ENCODE measurements at regions not wholly inside any gene's neighbourhood (a gene's known extent, or its start where the extent isn't known, plus 50 kb on each side); places are given as distances from the start of the nearest gene placed in this dataset.

DNA sequence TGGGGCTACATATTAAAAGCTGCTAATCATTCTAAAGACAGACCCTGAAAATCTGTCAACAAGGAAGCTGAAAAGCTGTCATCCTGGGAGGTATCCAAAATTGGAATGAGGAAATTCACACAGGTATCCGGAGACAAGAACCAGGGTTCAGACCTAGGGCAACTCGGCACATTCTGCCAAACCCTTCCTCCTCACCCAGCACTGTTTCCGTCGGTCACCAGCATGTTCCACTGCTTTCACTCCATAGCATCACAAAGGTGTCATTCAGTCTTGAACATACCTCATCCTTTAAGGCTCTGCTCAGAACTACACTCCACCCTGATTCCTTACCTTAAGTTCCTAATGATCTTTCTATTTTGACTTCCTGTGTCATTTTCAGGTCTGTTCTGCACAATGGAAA, 153.1 kb upstream of the RASA1 start:
- Histone ChIP-seq H3K9me1 (replicated peaks; ENCODE audit: control insufficient read depth, extremely low read depth, insufficient read depth, low read length) (no peaks in the 10 kb centered on the region), H2AFZ (ENCODE audit: low read depth, low read length) (no peak overlapping the region), H3K9ac (replicated peaks; ENCODE audit: extremely low read depth, insufficient read depth, low read length) (no peak overlapping the region), H3K4me3 (replicated peaks in 1 of 3; ENCODE audit: insufficient read depth in 1 of 3, low read depth in 1 of 3, low read length in 3 of 3) (no peak overlapping the region), H3K36me3 (ENCODE audit: control insufficient read depth in 2 of 2, extremely low read depth in 1 of 2, insufficient read depth in 2 of 2, low read length in 2 of 2) (no peaks in the 10 kb centered on the region), H3K79me2 (ENCODE audit: control insufficient read depth, insufficient read depth, low read length) (no peaks in the 10 kb centered on the region), H3K27me3 (ENCODE audit: control insufficient read depth in 2 of 2, insufficient read depth in 2 of 2, low read length in 2 of 2) (no peaks in the 10 kb centered on the region), H3K27ac (ENCODE audit: insufficient read depth, low read depth, low read length) (no peak overlapping the region), H4K20me1 (replicated peaks; ENCODE audit: control insufficient read depth, extremely low read depth, insufficient read depth, low read length) (no peaks in the 10 kb centered on the region), H3K4me1 (ENCODE audit: control insufficient read depth, extremely low read depth, insufficient read depth, low read length) (peaks cover 2% of the 10 kb centered on the region), H3K4me2 (ENCODE audit: insufficient read depth, low read length) (no peak overlapping the region), H3K9me3 (replicated peaks; ENCODE audit: control insufficient read depth, insufficient read depth, low read length) (no peaks in the 10 kb centered on the region)
- BruUV-seq (replicated peaks): no TSS peak
- TF ChIP-seq MYC (IDR thresholded peaks at IDR 0.05; ENCODE audit: low read depth, low read length): no peak
- TF ChIP-seq FOS (IDR thresholded peaks at IDR 0.05; ENCODE audit: borderline replicate concordance, insufficient read depth, low read length): no peak
- TF ChIP-seq POLR2A (IDR thresholded peaks at IDR 0.05; ENCODE audit: low read depth, low read length): no peak
- TF ChIP-seq GATA2 (IDR thresholded peaks at IDR 0.05; ENCODE audit: insufficient read depth, insufficient read length, low read depth, low read length): no peak
- TF ChIP-seq, protein P1, sequence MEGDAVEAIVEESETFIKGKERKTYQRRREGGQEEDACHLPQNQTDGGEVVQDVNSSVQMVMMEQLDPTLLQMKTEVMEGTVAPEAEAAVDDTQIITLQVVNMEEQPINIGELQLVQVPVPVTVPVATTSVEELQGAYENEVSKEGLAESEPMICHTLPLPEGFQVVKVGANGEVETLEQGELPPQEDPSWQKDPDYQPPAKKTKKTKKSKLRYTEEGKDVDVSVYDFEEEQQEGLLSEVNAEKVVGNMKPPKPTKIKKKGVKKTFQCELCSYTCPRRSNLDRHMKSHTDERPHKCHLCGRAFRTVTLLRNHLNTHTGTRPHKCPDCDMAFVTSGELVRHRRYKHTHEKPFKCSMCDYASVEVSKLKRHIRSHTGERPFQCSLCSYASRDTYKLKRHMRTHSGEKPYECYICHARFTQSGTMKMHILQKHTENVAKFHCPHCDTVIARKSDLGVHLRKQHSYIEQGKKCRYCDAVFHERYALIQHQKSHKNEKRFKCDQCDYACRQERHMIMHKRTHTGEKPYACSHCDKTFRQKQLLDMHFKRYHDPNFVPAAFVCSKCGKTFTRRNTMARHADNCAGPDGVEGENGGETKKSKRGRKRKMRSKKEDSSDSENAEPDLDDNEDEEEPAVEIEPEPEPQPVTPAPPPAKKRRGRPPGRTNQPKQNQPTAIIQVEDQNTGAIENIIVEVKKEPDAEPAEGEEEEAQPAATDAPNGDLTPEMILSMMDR (IDR thresholded peaks at IDR 0.05; ENCODE audit: extremely low read depth in 1 of 2, insufficient read depth in 1 of 2, low read depth in 1 of 2, low read length in 2 of 2): no peak
- no peak for TF ChIP-seq EZH2 (IDR thresholded peaks at IDR 0.05; ENCODE audit: borderline replicate concordance, low read depth, low read length, severe bottlenecking)
- TF ChIP-seq POLR2AphosphoS5 (IDR thresholded peaks at IDR 0.05; ENCODE audit: insufficient read depth, low read depth, low read length): no peak
- TF ChIP-seq, protein P2, sequence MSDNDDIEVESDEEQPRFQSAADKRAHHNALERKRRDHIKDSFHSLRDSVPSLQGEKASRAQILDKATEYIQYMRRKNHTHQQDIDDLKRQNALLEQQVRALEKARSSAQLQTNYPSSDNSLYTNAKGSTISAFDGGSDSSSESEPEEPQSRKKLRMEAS (IDR thresholded peaks at IDR 0.05; ENCODE audit: insufficient read depth, insufficient read length): no peak
- TF ChIP-seq JUN (IDR thresholded peaks at IDR 0.05; ENCODE audit: borderline replicate concordance, insufficient read depth, insufficient read length, low read depth): no peak
- FAIRE-seq: no peak
- CTCF ChIA-PET: no interaction called here
- intact Hi-C loops (cut with micrococcal nuclease) (no loop called here), dilution Hi-C loops (cut with MboI; ENCODE audit: extremely low pct_ligation_motif_present, low sequenced_read_pairs) (no loop called here)
- no peak for DNase-seq (ENCODE audit: low read depth, low spot score)
- POLR2A ChIA-PET: no interaction called here
